K562 (cell line): ENCODE measurements at regions not wholly inside any gene's neighbourhood (a gene's known extent, or its start where the extent isn't known, plus 50 kb on each side); places are given as distances from the start of the nearest gene placed in this dataset.

ENCODE experiments used
- CHAMP1 ChIP-seq: fragments of 450-650 bp; IDR thresholded peaks from 2 replicates; pipeline ENCODE4 v1.6.1; 2016; ENCODE audit warnings: mild to moderate bottlenecking
- FOXJ3 ChIP-seq: sonication (generic); formaldehyde crosslinking; IDR thresholded peaks from 2 replicates; pipeline ENCODE4 v1.4.0; 2020; ENCODE audit warnings: mild to moderate bottlenecking, missing genetic modification reagents

- TF ChIP-seq FOXJ3 (no peak), CHAMP1 (no peak)
These were observed 326.4 kb upstream of the SPHKAP start for GRCh38 chr2:228507870-228508269.
